GM23338 (cell line): ENCODE measurements at regions not wholly inside any gene's neighbourhood (a gene's known extent, or its start where the extent isn't known, plus 50 kb on each side); places are given as distances from the start of the nearest gene placed in this dataset.

ENCODE experiments used
- CREB1 ChIP-seq: fragments of 250-450 bp; sonication (Bioruptor Pico); IDR thresholded peaks from 2 replicates; pipeline ENCODE4 v1.5.0; 2020; ENCODE audit warnings: low read depth, mild to moderate bottlenecking, moderate library complexity
- CTCF ChIP-seq, 2 experiments: fragments of 200-600 bp in 1 of 2; sonication (generic) in 1 of 2; conservative IDR thresholded peaks; 2 replicates each; pipeline versions ENCODE4 v1.5.1 to v1.6.1; 2016 to 2017; ENCODE audit warnings: antibody characterized with exemption in 2 of 2, low read depth in 2 of 2, mild to moderate bottlenecking in 2 of 2, moderate library complexity in 1 of 2
- ETS1 ChIP-seq: IDR thresholded peaks from 2 replicates; pipeline ENCODE4 v1.6.1; 2016; ENCODE audit warnings: antibody characterized with exemption
- EZH2 ChIP-seq: fragments of 200-600 bp; sonication (generic); IDR thresholded peaks from one replicate; pipeline ENCODE4 v1.8.0; 2017; ENCODE audit warnings: antibody characterized with exemption, mild to moderate bottlenecking, low read depth; ENCODE audit not compliant: unreplicated experiment
- EZH2phosphoT487 ChIP-seq: fragments of 200-600 bp; sonication (generic); IDR thresholded peaks from one replicate; pipeline ENCODE4 v1.8.1; 2018; ENCODE audit warnings: antibody characterized with exemption; ENCODE audit not compliant: unreplicated experiment
- JUNB ChIP-seq: IDR thresholded peaks from one replicate; pipeline ENCODE4 v1.6.1; 2016; ENCODE audit warnings: antibody characterized with exemption; ENCODE audit not compliant: unreplicated experiment
- NANOG ChIP-seq: IDR thresholded peaks from 2 replicates; pipeline ENCODE4 v1.6.1; 2016; ENCODE audit warnings: antibody characterized with exemption, borderline replicate concordance
- POLR2AphosphoS5 ChIP-seq: IDR thresholded peaks from 2 replicates; pipeline ENCODE4 v1.6.1; 2016; ENCODE audit warnings: antibody characterized with exemption, low read depth
- REST ChIP-seq: IDR thresholded peaks from one replicate; pipeline ENCODE4 v1.6.1; 2018; ENCODE audit warnings: antibody characterized with exemption; ENCODE audit not compliant: unreplicated experiment
- STAT1 ChIP-seq: IDR thresholded peaks from one replicate; pipeline ENCODE4 v1.6.1; 2016; ENCODE audit warnings: antibody characterized with exemption; ENCODE audit not compliant: unreplicated experiment
- ZNF114 ChIP-seq: fragments of 250-450 bp; sonication (Bioruptor Pico); IDR thresholded peaks from 2 replicates; pipeline ENCODE4 v1.5.0; 2020; ENCODE audit warnings: mild to moderate bottlenecking, moderate library complexity
- ZNF331 ChIP-seq: fragments of 250-450 bp; sonication (Bioruptor Pico); IDR thresholded peaks from 2 replicates; pipeline ENCODE4 v1.5.0; 2020; ENCODE audit warnings: low read depth, mild to moderate bottlenecking, moderate library complexity
- ZNF462 ChIP-seq: fragments of 250-450 bp; sonication (Bioruptor Pico); IDR thresholded peaks from 2 replicates; pipeline ENCODE4 v1.5.0; 2020; ENCODE audit warnings: mild to moderate bottlenecking, moderate library complexity

GRCh38 chr11:43074810-43075209 lies 237.0 kb upstream of the API5 start:
- no peak for TF ChIP-seq CTCF (conservative IDR thresholded peaks at IDR 0.05; ENCODE audit: low read depth in 2 of 2)
- TF ChIP-seq REST, result no peak
- no peak for TF ChIP-seq NANOG
- TF ChIP-seq ZNF114 (CRISPR knock-in tag), result no peak
- TF ChIP-seq ZNF462 (CRISPR knock-in tag), result no peak
- no peak for TF ChIP-seq POLR2AphosphoS5
- TF ChIP-seq JUNB, result no peak
- no peak for TF ChIP-seq EZH2phosphoT487
- TF ChIP-seq ETS1, result no peak
- no peak for TF ChIP-seq CREB1 (CRISPR knock-in tag)
- TF ChIP-seq EZH2, result no peak
- TF ChIP-seq STAT1, result no peak
- TF ChIP-seq ZNF331, result no peak
